HEK293T (cell line): ENCODE measurements at regions not wholly inside any gene's neighbourhood (a gene's known extent, or its start where the extent isn't known, plus 50 kb on each side); places are given as distances from the start of the nearest gene placed in this dataset.

Experiments
- CTCF ChIA-PET: fragments of 350-600 bp; formaldehyde crosslinking; extraction: SDS; loops from one replicate; lab custom pipeline; 2021; ENCODE audit warnings: antibody characterized with exemption, inconsistent platforms; lab: Yijun Ruan, JAX
- POLR2A ChIA-PET: fragments of 350-600 bp; formaldehyde crosslinking; extraction: SDS; loops from one replicate; lab custom pipeline; 2020; ENCODE audit warnings: antibody characterized with exemption, inconsistent platforms; lab: Yijun Ruan, JAX
- DNase-seq: peaks from one replicate; pipeline ENCODE4 v3.0.0; 2012; ENCODE audit warnings: mixed read lengths; ENCODE audit errors: extremely low spot score
- ARNT ChIP-seq: fragments of 450-650 bp; IDR thresholded peaks from 2 replicates; pipeline ENCODE4 v1.6.1; 2017; ENCODE audit warnings: mild to moderate bottlenecking
- BHLHE40 ChIP-seq: fragments of 450-650 bp; IDR thresholded peaks from 2 replicates; pipeline ENCODE4 v1.6.1; 2016; ENCODE audit warnings: mild to moderate bottlenecking, moderate library complexity, borderline replicate concordance
- CTBP1 ChIP-seq: fragments of 450-650 bp; IDR thresholded peaks from 2 replicates; pipeline ENCODE4 v1.6.1; 2016; ENCODE audit warnings: borderline replicate concordance
- ELF4 ChIP-seq: fragments of 450-650 bp; IDR thresholded peaks from 2 replicates; pipeline ENCODE4 v1.6.1; 2017; ENCODE audit warnings: antibody characterized with exemption
- FOXA1 ChIP-seq: fragments of 450-650 bp; IDR thresholded peaks from 2 replicates; pipeline ENCODE4 v1.6.1; 2016; ENCODE audit warnings: mild to moderate bottlenecking
- FOXK2 ChIP-seq: fragments of 450-650 bp; IDR thresholded peaks from 2 replicates; pipeline ENCODE4 v1.6.1; 2016; ENCODE audit warnings: mild to moderate bottlenecking
- FOXM1 ChIP-seq: fragments of 450-650 bp; IDR thresholded peaks from 2 replicates; pipeline ENCODE4 v1.6.1; 2017; ENCODE audit warnings: mild to moderate bottlenecking, borderline replicate concordance
- HDGF ChIP-seq: fragments of 450-650 bp; IDR thresholded peaks from 2 replicates; pipeline ENCODE4 v1.6.1; 2017; ENCODE audit warnings: antibody characterized with exemption, borderline replicate concordance
- L3MBTL2 ChIP-seq: fragments of 450-650 bp; conservative IDR thresholded peaks from 2 replicates; pipeline ENCODE4 v1.6.1; 2016; ENCODE audit warnings: mild to moderate bottlenecking
- LEF1 ChIP-seq: fragments of 450-650 bp; IDR thresholded peaks from 2 replicates; pipeline ENCODE4 v1.6.1; 2017; ENCODE audit warnings: mild to moderate bottlenecking, borderline replicate concordance
- NFRKB ChIP-seq: fragments of 450-650 bp; IDR thresholded peaks from 2 replicates; pipeline ENCODE4 v1.6.1; 2016; ENCODE audit warnings: mild to moderate bottlenecking, moderate library complexity
- SP1 ChIP-seq: fragments of 450-650 bp; IDR thresholded peaks from 2 replicates; pipeline ENCODE4 v1.6.1; 2017
- SUZ12 ChIP-seq: fragments of 450-650 bp; IDR thresholded peaks from 2 replicates; pipeline ENCODE4 v1.6.1; 2016; ENCODE audit warnings: mild to moderate bottlenecking
- TARDBP ChIP-seq: fragments of 450-650 bp; IDR thresholded peaks from 2 replicates; pipeline ENCODE4 v1.6.1; 2016
- ZNF384 ChIP-seq: fragments of 450-650 bp; IDR thresholded peaks from 2 replicates; pipeline ENCODE4 v1.6.1; 2016
- TF ChIP-seq, protein P1 (sequence below): fragments of 450-650 bp; IDR thresholded peaks from 2 replicates; pipeline ENCODE4 v1.6.1; 2016

GRCh38 chr6:27568226-27568897 is 95.5 kb upstream of the ZNF184 start:
- TF ChIP-seq BHLHE40, result no peak
- TF ChIP-seq CTBP1, result no peak
- TF ChIP-seq ELF4, result no peak
- no peak for TF ChIP-seq ARNT
- TF ChIP-seq ZNF384, result no peak
- no peak for TF ChIP-seq FOXA1
- TF ChIP-seq SP1, result no peak
- TF ChIP-seq FOXM1, result no peak
- no peak for TF ChIP-seq HDGF
- no peak for TF ChIP-seq LEF1
- no peak for TF ChIP-seq TARDBP
- no peak for TF ChIP-seq L3MBTL2
- TF ChIP-seq NFRKB, result no peak
- no peak for TF ChIP-seq FOXK2
- no peak for TF ChIP-seq SUZ12
- TF ChIP-seq, protein P1, sequence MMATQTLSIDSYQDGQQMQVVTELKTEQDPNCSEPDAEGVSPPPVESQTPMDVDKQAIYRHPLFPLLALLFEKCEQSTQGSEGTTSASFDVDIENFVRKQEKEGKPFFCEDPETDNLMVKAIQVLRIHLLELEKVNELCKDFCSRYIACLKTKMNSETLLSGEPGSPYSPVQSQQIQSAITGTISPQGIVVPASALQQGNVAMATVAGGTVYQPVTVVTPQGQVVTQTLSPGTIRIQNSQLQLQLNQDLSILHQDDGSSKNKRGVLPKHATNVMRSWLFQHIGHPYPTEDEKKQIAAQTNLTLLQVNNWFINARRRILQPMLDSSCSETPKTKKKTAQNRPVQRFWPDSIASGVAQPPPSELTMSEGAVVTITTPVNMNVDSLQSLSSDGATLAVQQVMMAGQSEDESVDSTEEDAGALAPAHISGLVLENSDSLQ, result no peak
- no peak for DNase-seq
- ChIA-PET POLR2A (no interaction called here), CTCF (no interaction called here)

GRCh38 chr6:27565839-27566779 is 93.2 kb upstream of the ZNF184 start:
- CTCF ChIA-PET, result interaction anchor here (0.6 kb wide), 1 partner anchor 261 kb away, joined by 4 read pairs; no protein-coding TSS in a partner anchor
- POLR2A ChIA-PET, result no interaction called here
- DNase-seq, result no peak
- TF ChIP-seq, protein P1, result peak; percentile 14; the same call in 1 of the 2 replicates
- TF ChIP-seq HDGF (no peak), CTBP1 (no peak)

DNA sequence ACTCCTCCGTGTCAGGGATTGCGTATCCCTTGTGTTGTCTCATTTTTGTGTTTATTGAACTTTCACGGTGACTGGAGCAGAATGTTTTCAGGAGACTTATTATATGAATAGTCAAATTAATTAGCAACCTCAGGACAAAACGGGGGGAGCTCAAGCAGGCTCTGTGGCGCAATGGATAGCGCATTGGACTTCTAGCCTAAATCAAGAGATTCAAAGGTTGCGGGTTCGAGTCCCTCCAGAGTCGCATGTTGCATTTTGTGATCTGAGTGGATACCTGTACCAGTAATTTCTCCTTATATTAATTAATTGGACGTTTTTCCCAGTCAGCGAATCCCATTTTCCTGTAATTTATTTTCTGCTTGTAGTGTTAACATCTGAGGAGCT is 89.1 kb upstream of the ZNF184 start:
- TF ChIP-seq, protein P1, result no peak
- TF ChIP-seq SUZ12 (no peak), SP1 (no peak), FOXA1 (no peak), FOXM1 (no peak), L3MBTL2 (no peak), ELF4 (no peak), ARNT (no peak), ZNF384 (no peak), HDGF (no peak), BHLHE40 (no peak), FOXK2 (no peak), TARDBP (no peak), CTBP1 (no peak), NFRKB (no peak), LEF1 (no peak)
- ChIA-PET CTCF (no interaction called here), POLR2A (interaction anchor here (1.8 kb wide), 1 partner anchor 9 kb away, joined by 6 read pairs; no protein-coding TSS in a partner anchor)
- no peak for DNase-seq

GRCh38 chr6:27558028-27558724 is 85.3 kb upstream of the ZNF184 start:
- CTCF ChIA-PET, result no interaction called here
- TF ChIP-seq FOXA1, result no peak
- no peak for TF ChIP-seq FOXM1
- TF ChIP-seq LEF1, result no peak
- no peak for TF ChIP-seq SUZ12
- TF ChIP-seq, protein P1, result no peak
- TF ChIP-seq SP1, result no peak
- no peak for TF ChIP-seq ELF4
- no peak for TF ChIP-seq HDGF
- TF ChIP-seq CTBP1, result no peak
- TF ChIP-seq BHLHE40, result no peak
- no peak for TF ChIP-seq NFRKB
- no peak for TF ChIP-seq FOXK2
- no peak for TF ChIP-seq ARNT
- no peak for TF ChIP-seq TARDBP

GRCh38 chr6:27556406-27556805 is 83.5 kb upstream of the ZNF184 start:
- DNase-seq, result no peak
- POLR2A ChIA-PET, result interaction anchor here (0.6 to 1.0 kb wide), 2 partner anchors 46 to 321 kb away, joined by 3 read pairs; no protein-coding TSS in a partner anchor
- TF ChIP-seq ELF4 (no peak), SUZ12 (no peak), FOXA1 (no peak), NFRKB (no peak), SP1 (no peak), HDGF (no peak), FOXM1 (no peak), BHLHE40 (no peak), LEF1 (no peak), CTBP1 (no peak), FOXK2 (no peak), L3MBTL2 (no peak), ZNF384 (no peak)
- TF ChIP-seq, protein P1, result no peak
- CTCF ChIA-PET, result no interaction called here

More at GRCh38 chr6:27558028-27558724, 85.3 kb upstream of the ZNF184 start:
- no peak for DNase-seq
- POLR2A ChIA-PET, result no interaction called here
